ENCODE measurements at regions not wholly inside any gene's neighbourhood (a gene's known extent, or its start where the extent isn't known, plus 50 kb on each side); places are given as distances from the start of the nearest gene placed in this dataset.

- TF ChIP-seq CTCF (IDR thresholded peaks at IDR 0.05), result no peak
These were observed 467.6 kb downstream of the ARHGEF28 start for GRCh38 chr5:74093561-74093960.

GRCh38 chr5:74092766-74093165 lies 466.8 kb downstream of the ARHGEF28 start:
- no peak for TF ChIP-seq CTCF (IDR thresholded peaks at IDR 0.05)

GRCh38 chr5:74085782-74086181 lies 459.8 kb downstream of the ARHGEF28 start:
- TF ChIP-seq CTCF (IDR thresholded peaks at IDR 0.05), result no peak

- no peak for TF ChIP-seq CTCF (IDR thresholded peaks at IDR 0.05)
These were observed 459.2 kb downstream of the ARHGEF28 start for GRCh38 chr5:74085186-74085585.

- TF ChIP-seq CTCF (IDR thresholded peaks at IDR 0.05), result no peak
These were observed 457.2 kb downstream of the ARHGEF28 start for GRCh38 chr5:74083096-74083791.

GRCh38 chr5:74082512-74083055 lies 456.6 kb downstream of the ARHGEF28 start:
- TF ChIP-seq CTCF (IDR thresholded peaks at IDR 0.05), result no peak

- TF ChIP-seq CTCF (IDR thresholded peaks at IDR 0.05), result no peak
These were observed 455.1 kb downstream of the ARHGEF28 start for GRCh38 chr5:74081126-74081525.

Data from LNCAP (cell line).